ENCODE measurements at regions not wholly inside any gene's neighbourhood (a gene's known extent, or its start where the extent isn't known, plus 50 kb on each side); places are given as distances from the start of the nearest gene placed in this dataset.
"Not testable (repeated sequence)": the region's sequence is repeated elsewhere in the genome, so short reads cannot be mapped to it uniquely, and the experiment has no call there.

DNA sequence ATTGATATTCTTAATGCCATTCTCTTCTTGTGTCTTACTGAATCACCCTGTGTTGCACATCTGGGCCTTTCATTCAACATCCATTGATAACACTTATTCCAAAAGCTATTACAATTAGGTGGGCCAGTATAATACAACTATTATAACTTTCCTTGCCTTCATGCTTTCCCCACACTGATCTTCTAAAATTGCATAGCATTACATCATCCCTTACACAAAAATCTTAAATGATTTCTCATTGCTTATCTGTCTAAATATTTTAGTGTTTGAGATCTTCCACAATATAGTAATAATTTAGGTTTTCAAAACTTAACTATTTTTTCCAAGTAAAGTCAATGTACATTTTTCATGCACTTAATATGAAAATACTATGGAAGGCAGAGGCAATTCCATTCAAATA is 1634.1 kb downstream of the PLA2G4A start:
- no peak for DNase-seq

DNA sequence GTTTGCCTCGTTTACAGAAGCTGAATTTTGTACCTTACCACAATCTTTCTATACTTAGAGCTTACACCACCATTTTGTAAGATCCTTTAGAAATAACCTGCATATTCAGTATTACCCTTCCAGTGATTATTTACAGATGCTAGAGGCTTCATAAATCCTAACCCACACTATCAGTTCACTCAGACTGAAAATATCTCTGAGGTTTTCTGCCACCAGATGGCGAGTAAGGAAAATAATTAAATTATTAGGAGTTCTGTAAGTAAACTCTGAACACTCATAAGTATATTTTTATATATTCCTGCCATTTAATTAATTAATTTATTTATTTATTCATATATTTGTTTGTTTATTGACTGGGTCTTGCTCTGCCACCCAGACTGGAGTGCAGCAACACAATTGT is 1635.2 kb downstream of the PLA2G4A start:
- no peak for DNase-seq

DNA sequence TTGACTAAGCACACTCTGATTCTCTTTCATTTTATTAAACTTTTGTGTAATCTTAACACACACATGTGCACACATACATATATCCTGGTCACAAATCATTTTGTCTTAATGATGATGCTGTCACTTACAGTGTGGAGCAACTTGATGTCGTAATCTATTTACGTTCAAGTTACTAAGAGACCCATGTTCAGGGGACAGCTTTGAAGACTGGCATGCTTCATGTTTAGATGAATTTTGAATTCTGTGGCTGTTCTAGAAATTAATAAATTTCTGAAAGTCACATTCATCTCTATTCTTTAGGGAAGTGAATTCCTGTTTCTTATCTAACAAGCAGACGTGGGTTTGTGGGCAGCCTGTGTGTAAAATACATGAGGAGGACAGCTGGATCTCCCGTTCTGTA is 1637.8 kb downstream of the PLA2G4A start:
- DNase-seq = no peak

DNA sequence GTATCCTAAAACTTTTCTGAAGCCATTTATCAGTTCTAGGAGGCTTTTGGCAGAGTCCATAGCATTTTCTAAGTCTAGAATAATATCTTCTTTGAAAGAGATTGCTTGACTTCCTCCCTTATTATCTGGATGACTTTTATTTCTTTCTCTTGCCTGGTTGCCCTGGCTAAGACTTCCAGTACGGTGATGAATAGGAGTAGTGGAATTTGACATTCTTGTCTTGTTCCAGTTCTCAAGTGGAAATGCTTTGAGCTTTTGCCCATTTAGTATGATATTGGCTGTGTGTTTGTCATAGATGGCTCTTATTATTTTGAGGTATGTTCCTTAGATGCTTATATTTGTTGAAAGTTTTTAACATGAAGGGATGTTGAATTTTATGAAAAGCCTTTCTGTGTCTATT is 1647.9 kb downstream of the PLA2G4A start:
- no peak for DNase-seq

DNA sequence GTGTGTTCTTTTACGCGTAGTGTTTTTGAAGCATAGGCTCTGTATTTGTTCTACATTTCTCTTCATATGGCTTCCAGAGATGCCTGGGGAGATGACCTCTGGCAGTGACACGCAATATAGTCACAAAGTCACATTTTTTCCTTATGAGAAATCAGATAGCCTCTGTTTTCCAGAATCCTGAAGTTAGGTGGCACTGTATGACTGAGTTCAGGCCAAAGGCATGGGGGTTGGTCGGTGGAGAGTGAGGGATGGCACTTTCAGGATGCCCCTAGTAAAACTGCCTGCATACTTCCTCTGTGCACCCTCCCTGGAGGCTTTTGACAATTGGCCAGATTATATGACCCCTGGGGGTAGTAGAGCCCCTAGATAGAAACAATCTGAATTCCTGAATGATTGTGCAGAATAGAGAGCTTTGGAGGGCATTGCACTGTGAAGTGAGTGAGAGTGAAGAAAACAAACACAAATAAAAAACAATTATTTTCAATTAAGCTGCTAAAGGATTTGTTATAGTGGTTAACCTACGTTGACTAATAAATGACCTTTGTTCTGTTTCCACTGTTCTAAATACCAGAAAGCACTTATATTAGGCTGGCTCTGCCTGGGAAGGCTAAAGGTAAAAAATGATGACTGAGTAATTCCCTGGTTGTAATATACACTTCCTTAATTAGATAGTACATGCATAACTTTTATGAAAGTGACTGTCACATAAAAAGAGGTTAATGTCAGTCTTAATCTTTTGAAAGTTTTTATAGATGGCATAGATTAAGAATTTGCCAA is 1660.8 kb downstream of the PLA2G4A start:
- DNase-seq = no peak

DNA sequence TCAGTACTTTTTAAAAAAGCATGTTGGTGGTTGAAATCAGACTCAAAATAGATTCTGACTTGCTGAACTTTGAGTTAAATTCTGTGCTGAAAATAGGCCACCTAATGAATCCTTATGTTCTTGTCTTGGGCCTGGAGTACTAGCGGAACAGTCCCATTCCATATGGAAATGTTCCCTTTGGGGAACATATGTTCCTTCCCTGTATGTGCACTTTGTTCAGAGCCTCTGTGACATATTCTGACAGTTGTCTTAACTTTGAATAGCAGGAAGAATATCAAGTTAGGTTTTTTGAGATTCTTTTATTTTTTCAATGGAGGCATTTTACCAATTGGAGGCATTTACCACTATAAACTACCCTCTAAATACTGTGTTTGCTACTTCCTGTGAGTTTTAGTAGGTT is 1667.8 kb downstream of the PLA2G4A start:
- DNase-seq = no peak

DNA sequence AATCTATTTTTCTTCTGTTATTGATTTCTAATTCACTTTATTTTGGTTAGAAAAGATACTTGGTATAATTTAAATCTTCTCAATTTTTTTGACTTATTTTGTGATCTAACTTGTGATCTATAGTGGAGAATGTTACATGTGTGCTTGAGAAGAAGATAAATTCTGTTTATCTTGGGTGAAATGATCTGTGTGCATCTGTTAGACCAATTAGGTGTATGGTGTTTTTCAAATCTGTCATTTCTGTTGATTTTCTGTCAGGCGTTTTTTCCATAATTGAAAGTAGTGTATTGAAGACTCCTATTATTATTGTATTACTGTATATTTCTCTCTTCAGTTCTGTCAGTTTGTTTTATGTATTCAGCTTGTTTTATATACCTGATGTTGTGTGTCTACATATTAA is 1668.3 kb downstream of the PLA2G4A start:
- DNase-seq = no peak

DNA sequence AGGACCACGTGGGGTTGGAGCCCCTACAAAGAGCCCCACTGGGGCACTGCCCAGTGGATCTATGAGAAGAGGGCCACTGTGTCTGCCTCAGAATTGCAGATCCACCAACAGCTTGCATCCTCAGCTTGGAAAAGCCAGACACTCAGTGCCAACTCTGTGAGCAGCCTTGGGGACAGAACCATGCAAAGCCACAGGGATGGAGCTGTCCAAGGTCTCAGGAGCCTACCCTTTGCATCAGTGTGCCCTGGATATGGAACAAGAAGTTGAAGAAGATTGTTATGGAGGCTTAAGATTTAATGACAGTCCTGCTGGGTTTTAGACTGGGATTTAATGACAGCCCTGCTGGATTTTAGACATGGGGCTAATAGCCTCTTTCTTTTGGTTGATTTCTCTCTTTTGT is 1670.9 kb downstream of the PLA2G4A start:
- no peak for DNase-seq

DNA sequence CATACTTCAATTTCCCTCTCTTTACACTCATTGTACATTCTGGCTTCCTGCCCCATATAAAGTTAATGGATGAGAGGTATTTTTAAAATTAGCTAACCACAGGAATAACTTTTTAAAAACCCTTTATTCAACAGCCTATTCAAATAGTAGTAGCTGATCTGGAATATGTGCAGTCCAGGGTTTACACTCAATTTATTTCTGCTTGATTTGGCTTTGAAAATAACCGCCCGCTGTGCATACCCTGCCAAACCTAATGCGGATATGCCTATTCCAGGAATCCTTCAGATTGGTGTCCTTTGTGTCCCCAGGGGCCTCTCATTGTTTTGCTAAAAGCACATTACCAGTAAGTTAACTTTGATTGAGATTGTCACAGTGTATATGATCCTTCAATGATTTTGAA is 1686.2 kb downstream of the PLA2G4A start:
- DNase-seq = no peak

DNA sequence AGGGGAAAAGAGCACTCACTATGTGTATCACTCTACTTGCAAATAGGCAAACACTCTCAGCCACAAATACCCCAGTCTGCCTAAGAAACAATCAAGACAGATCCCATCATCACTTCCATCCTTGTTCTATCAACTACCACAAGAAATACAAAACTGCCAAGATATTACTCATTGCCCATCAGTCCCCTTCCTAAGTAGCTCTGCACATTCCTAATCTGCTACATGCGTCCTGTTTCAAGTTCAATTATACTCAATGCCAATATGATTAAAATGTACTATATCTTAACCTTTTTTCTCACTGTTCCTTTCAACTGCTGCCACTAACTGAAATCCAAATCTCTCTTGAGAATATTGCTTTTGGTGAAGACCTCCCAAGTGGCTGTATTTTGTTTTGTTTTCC is 1688.4 kb downstream of the PLA2G4A start:
- no peak for DNase-seq

DNA sequence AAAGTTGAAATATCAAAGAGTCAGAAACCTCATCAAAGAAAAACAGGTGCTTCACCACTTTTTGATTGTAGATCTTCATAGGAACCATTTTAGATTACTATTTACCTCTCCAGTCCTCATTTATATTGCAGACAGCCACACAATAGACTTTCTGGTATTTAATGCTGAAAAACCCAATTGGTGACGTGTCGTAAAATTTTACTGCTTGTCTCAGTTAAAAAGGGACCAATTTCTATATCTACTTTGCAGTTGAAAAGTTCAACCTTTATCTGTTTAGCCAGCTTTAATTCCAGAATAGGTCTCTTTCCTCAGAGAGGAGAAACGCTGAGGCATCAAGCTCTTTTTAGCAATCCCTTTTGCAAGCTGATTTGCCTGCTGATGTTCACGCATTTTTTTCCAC is 1722.4 kb downstream of the PLA2G4A start:
- DNase-seq = no peak

DNA sequence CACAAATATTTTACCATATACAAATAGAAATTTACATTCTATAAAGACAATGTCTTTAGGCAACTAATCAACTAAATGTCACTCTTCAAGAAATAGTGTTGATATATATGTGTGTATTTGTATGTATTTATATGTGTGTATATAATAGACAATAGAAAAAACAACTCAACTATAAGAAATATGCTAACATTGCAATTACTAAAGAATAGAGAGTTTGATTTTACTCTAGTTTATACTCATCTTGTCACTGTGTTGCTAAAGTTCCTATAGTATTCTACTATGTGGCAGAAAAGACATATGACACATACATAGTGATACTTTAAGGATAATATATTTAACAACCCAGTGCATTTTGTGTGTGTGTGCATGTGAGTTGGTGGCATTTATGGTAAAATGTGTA is 1728.3 kb downstream of the PLA2G4A start:
- DNase-seq = no peak

DNA sequence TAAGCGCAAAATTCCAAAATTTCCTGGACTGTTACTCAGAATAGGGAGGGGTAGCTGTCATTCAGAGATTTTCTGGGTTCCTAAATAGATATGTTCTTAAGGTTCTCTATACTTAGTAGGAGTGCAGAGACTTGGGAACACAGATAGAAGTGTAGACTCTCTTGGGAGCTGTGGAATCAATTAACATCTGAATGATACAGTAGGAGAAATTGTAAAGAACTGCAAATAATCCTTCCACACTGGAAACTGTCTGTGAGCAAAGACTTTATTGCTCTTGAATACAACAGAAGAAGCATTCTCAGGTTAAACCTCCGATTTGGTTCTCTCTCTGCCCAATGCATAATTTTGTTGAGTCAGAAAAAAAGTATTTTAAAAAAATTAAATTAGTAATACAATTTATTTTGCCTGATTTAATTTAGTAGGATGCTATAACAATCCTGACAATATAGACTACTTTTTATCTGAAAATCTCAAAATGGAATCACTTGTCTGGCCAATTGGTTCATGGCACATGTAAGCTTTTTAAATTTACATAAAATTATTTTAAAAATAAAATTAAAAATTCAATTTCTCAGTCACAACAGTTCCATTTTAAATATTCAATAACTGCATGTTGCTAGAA is 1754.3 kb downstream of the PLA2G4A start:
- DNase-seq = no peak

DNA sequence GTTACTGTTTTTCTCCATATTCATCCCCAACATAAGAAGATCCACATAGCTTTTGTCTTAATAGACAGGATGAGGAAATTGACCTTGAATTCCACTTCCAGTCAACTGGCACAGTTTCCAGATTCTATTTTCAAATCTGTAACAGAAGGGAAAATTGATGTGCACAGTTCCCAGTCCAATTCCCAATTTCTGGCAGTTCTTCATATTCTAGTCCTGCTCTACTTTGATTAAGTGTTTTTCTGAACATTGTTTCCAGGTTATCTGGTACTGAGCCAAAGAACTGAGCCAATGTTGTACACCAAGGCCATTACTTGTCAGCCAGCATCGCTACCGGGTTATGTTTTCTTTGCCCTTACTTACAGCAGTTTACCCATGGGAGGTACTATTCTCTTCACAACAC is 1755.4 kb downstream of the PLA2G4A start:
- no peak for DNase-seq

DNA sequence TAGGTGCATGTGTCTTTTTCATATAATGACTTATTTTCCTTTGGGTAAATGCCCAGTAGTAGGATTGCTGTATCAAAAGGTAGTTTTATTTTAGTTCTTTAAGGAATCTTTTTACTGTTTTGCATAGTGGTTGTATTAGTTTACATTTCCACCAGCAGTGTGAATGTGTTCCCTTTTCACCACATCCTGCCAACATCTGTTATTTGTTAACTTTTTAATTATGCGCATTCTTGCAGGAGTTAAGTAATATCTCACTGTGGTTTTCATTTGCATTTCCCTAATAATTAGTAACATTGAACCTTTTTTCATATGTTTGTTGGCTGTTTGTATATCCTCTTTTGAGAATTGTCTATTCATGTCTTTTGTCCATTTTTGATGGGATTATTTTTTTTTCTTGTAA is 1761.9 kb downstream of the PLA2G4A start:
- DNase-seq = no peak

DNA sequence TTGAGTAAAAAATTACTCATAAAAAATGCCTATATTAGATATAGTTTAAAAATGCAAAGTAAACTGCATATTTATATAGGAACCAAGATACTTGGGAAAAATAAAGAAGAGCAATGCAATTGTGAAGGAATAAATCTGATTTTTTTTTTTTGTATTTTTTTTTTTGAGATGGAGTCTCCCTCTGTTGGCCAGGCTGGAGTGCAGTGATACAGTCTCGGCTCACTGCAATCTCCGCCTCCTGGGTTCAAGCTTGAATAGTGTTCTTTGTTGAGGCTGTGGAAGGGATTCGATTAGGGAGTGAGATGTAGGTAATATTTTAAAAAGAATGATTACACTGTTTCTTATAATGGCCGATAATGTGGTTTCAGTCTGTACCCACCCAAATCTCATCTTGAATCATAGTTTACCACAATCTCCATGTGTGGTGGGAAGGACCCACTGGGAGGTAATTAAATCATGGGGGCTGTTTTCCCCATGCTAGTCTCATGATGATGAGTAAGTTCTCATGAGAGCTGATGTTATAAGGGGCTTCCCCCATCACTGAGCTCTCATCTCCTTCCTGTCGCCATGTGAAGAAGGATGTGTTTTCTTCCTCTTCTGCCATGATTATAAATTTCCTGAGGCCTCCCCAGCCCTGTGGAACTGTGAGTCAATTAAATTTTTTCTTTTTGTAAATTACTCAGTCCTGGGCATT is 1765.9 kb downstream of the PLA2G4A start:
- DNase-seq = no peak

DNA sequence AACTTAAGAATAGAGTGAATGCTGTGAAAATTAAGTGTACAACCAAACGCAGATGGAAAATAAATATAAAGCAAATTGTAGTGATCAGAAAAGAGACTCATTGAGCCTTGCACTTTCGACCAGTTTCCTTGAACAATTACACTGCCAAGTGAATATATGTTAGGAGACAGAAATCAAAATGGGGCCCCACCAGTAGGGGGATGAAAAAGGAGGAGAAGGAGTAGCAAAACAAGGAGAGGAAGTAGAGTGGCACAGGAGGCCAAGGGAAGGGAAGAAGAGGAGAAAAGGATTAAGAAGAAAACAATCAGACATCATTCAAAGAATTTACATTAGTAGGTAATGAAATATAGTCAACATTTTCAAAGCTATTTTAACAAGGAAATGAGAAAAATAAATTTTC is 1770.6 kb downstream of the PLA2G4A start:
- DNase-seq = no peak

DNA sequence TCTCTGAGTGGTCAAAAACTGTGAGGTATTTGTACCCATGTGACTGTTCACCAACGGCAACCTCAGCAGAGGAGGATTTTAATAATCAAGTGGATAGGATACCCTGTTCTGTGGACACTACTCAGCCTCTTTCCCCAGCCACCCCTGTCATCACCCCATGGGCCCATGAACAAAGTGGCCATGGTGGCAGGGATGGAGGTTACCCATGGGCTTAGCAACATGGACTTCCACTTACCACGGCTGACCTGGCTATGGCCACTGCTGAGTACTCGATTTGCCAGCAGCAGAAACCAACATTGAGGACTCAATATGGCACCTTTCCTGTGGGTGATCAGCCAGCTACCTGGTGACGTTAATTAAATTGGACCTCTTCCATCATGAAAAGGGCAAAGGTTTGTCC is 1782.7 kb downstream of the PLA2G4A start:
- DNase-seq = no peak

DNA sequence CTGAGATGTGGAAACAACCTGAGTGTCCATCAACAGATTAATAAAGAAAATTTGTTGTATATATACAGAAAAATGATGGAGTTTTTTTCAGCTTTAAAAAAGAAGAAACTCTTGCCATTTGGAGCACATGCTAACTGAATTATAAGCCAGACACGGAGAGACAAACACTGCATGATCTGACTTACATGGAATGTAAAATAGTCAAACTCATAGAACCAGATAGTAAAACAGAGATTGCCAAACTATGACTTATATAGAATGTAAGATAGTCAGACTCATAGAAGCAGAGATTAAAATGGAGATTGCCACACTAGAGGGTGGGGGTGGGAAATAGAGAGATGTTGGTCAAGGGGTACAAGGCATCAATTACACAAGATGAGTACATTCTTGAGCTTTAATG is 1786.6 kb downstream of the PLA2G4A start:
- DNase-seq = no peak

DNA sequence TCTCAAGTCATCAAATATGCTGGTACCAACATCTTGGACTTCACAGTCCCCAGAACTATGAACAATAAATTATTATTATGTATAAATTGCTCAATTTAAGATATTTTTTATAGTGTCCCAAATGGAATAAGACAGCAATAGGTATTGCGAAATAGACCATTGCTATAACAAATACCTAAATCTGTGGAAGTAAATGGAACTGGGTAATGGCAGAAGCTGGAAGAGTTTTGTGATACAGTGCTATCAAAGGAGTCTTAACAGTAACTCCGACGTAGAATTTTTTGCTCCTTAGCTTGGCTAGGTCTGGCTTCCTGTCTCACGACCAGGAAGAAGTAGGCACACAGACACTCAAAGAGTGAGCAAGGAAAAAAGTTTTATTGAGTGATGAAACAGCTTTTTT is 1791.5 kb downstream of the PLA2G4A start:
- DNase-seq = no peak

DNA sequence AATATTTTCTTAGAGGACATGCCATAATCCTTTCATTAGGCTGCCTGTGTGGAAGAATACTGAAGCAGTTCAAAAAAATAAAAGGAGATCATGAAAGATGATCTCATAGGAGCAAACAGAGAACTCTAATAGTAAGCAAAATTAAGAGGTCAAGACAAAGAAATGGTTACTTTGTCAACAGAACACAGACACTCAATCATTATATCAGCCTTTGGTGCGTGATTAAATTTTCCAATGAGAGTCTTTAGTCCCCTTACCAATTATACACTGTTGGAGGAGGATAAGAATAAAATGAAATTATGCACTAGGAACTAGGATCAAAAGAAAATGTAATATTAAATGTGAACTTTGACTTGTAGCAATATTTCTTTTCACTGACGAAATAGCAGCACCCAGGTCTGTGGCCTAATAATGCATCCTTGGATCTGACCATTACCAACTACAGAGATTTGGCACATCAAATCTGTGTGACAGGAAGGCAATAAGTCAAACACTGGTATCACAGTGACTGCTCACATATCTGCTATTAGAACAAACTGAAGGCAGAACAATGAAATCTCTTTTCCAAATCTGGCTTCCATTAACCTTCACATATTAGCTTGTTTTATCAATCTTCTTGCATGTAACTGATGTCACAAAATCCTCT is 1812.9 kb downstream of the PLA2G4A start:
- DNase-seq = no peak

DNA sequence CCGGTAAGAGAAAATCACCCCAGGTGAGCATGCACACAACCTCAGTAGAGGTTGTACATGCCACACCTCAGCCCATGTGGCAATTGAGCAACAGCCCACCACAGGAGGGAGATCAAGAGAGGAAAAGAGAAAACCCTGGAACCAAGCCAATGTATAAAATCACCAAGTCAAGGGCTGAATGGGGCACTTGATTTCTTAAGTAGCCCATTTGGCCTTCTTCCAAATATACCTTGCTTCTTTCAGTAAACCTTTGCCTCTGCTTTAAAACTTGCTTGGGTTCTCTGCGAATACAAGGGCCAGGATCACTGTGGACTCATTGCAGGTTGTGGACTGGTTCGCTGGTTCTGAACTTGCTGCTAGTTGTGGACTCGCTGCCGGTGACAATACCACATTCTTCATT is 1814.0 kb downstream of the PLA2G4A start:
- DNase-seq = no peak

DNA sequence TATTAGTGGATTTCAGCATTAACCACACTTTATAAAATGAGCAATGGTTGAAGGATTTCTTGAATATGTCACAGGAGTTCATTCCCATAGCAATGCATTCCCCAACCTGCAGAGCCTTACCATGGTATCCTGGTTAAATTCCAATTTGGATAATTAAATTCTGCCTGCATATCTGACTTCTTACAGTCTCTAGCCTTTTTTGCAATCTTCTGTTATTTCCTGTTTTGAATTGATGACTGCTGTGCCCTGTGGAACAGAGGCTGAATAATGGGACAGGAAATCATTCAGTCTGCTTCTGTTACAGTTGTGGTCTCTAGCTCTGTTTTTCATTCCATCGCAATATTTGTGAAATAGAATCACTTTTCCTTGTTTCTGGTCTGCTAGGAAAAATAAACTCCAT is 1823.9 kb downstream of the PLA2G4A start:
- DNase-seq = no peak

DNA sequence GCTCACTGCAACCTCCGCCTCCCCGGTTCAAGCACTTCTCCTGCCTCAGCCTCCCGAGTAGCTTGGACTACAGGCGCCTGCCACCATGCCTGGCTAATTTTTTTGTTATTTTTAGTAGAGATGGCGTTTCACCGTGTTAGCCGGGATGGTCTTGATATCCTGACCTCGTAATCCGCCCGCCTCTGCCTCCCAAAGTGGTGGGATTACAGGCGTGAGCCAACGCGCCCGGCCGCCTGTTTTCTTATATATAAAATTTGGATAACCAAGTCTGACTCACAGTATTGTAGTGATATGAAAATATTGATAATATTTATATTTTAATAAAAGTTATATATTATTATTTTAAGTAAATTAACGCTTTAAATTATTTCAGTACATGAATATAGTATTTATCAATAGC is 1821.7 kb downstream of the BRINP3 start:
- not testable (repeated sequence) for DNase-seq
